Parathyroid adenoma (tissue), 2 donors: ENCODE measurements at regions not wholly inside any gene's neighbourhood (a gene's known extent, or its start where the extent isn't known, plus 50 kb on each side); places are given as distances from the start of the nearest gene placed in this dataset.

Experiments
- H2AFZ ChIP-seq: fragments of 300-600 bp; sonication (generic); one replicate; pipeline ENCODE4 v1.7.0; 2017; ENCODE audit warnings: antibody characterized with exemption, mild to moderate bottlenecking
- H3K27ac ChIP-seq: fragments of 300-600 bp; sonication (generic); one replicate; pipeline ENCODE4 v1.7.0; 2017
- H3K27me3 ChIP-seq: fragments of 300-600 bp; sonication (generic); one replicate; pipeline ENCODE4 v1.7.0; 2017; ENCODE audit warnings: low read length; ENCODE audit not compliant: control insufficient read depth, insufficient read depth
- H3K36me3 ChIP-seq: fragments of 300-600 bp; sonication (generic); one replicate; pipeline ENCODE4 v1.7.0; 2017; ENCODE audit warnings: low read length; ENCODE audit not compliant: control insufficient read depth, insufficient read depth
- H3K4me1 ChIP-seq: fragments of 300-600 bp; sonication (generic); one replicate; pipeline ENCODE4 v1.7.0; 2017; ENCODE audit warnings: control low read depth
- H3K4me2 ChIP-seq: fragments of 300-600 bp; sonication (generic); one replicate; pipeline ENCODE4 v1.7.0; 2017; ENCODE audit warnings: low read length
- H3K4me3 ChIP-seq: fragments of 300-600 bp; sonication (generic); one replicate; pipeline ENCODE4 v1.7.0; 2017; ENCODE audit warnings: low read depth, low read length
- H3K79me2 ChIP-seq: fragments of 300-600 bp; sonication (generic); one replicate; pipeline ENCODE4 v1.7.0; 2017; ENCODE audit warnings: control low read depth
- H3K9ac ChIP-seq: fragments of 300-600 bp; sonication (generic); one replicate; pipeline ENCODE4 v1.7.0; 2017; ENCODE audit warnings: mild to moderate bottlenecking
- H3K9me3 ChIP-seq: fragments of 300-600 bp; sonication (generic); one replicate; pipeline ENCODE4 v1.7.0; 2017; ENCODE audit warnings: low read length; ENCODE audit not compliant: control insufficient read depth
- CTCF ChIP-seq: fragments of 300-600 bp; sonication (generic); IDR thresholded peaks from one replicate; pipeline ENCODE4 v1.7.0; 2017; ENCODE audit warnings: antibody characterized with exemption, mild to moderate bottlenecking
- donor health status: primary hyperparathyroidism.

- no peaks in the 10 kb centered on the region for H3K9me3 ChIP-seq
- H3K4me3 ChIP-seq, result no peak overlapping the region
- H3K9ac ChIP-seq, result no peak overlapping the region
- H3K27ac ChIP-seq, result no peak overlapping the region
- H3K36me3 ChIP-seq, result no peaks in the 10 kb centered on the region
- no peak for TF ChIP-seq CTCF
- no peak overlapping the region for H3K4me2 ChIP-seq
- no peaks in the 10 kb centered on the region for H3K27me3 ChIP-seq
- H3K4me1 ChIP-seq, result no peaks in the 10 kb centered on the region
- no peak overlapping the region for H2AFZ ChIP-seq
- no peaks in the 10 kb centered on the region for H3K79me2 ChIP-seq
Observed at GRCh38 chr10:78528749-78529204, 495.1 kb downstream of the RPS24 start.

- Histone ChIP-seq H3K27me3 (no peaks in the 10 kb centered on the region), H3K4me2 (no peak overlapping the region), H3K9ac (no peak overlapping the region), H3K27ac (no peak overlapping the region), H3K4me1 (no peaks in the 10 kb centered on the region), H3K4me3 (no peak overlapping the region), H2AFZ (no peak overlapping the region), H3K79me2 (no peaks in the 10 kb centered on the region), H3K36me3 (no peaks in the 10 kb centered on the region), H3K9me3 (no peaks in the 10 kb centered on the region)
- TF ChIP-seq CTCF, result no peak
Observed at GRCh38 chr10:78529262-78529661, 495.6 kb downstream of the RPS24 start.

GRCh38 chr10:78531088-78531487 lies 497.4 kb downstream of the RPS24 start:
- Histone ChIP-seq H3K9me3 (no peaks in the 10 kb centered on the region), H3K79me2 (no peaks in the 10 kb centered on the region), H3K27ac (no peak overlapping the region), H2AFZ (no peak overlapping the region), H3K9ac (no peak overlapping the region), H3K4me2 (no peak overlapping the region), H3K4me3 (no peak overlapping the region), H3K27me3 (no peaks in the 10 kb centered on the region), H3K36me3 (no peaks in the 10 kb centered on the region), H3K4me1 (no peaks in the 10 kb centered on the region)
- no peak for TF ChIP-seq CTCF

GRCh38 chr10:78532480-78533042 lies 498.9 kb downstream of the RPS24 start:
- H3K4me3 ChIP-seq, result no peak overlapping the region
- no peak overlapping the region for H3K4me2 ChIP-seq
- no peaks in the 10 kb centered on the region for H3K27me3 ChIP-seq
- H3K4me1 ChIP-seq, result no peaks in the 10 kb centered on the region
- no peak overlapping the region for H2AFZ ChIP-seq
- no peaks in the 10 kb centered on the region for H3K79me2 ChIP-seq
- H3K9ac ChIP-seq, result no peak overlapping the region
- TF ChIP-seq CTCF, result no peak
- no peak overlapping the region for H3K27ac ChIP-seq
- no peaks in the 10 kb centered on the region for H3K9me3 ChIP-seq
- no peaks in the 10 kb centered on the region for H3K36me3 ChIP-seq

- no peak for TF ChIP-seq CTCF
- no peak overlapping the region for H3K4me2 ChIP-seq
- no peaks in the 10 kb centered on the region for H3K9me3 ChIP-seq
- no peaks in the 10 kb centered on the region for H3K79me2 ChIP-seq
- no peak overlapping the region for H2AFZ ChIP-seq
- no peaks in the 10 kb centered on the region for H3K27me3 ChIP-seq
- no peak overlapping the region for H3K9ac ChIP-seq
- no peak overlapping the region for H3K27ac ChIP-seq
- no peak overlapping the region for H3K4me3 ChIP-seq
- H3K4me1 ChIP-seq, result no peaks in the 10 kb centered on the region
- H3K36me3 ChIP-seq, result no peaks in the 10 kb centered on the region
Observed at GRCh38 chr10:78533098-78533497, 499.4 kb downstream of the RPS24 start.
